SKM-1 treated with dmso at 0.1 percent for 144 hours (cell line): ENCODE measurements at regions not wholly inside any gene's neighbourhood (a gene's known extent, or its start where the extent isn't known, plus 50 kb on each side); places are given as distances from the start of the nearest gene placed in this dataset.
"Not testable (repeated sequence)": the region's sequence is repeated elsewhere in the genome, so short reads cannot be mapped to it uniquely, and the experiment has no call there.

Source experiments
- DNase-seq: peaks from one replicate; lab custom pipeline; 2025; ENCODE audit not compliant: unreplicated experiment; lab: John Stamatoyannopoulos, UW

DNA sequence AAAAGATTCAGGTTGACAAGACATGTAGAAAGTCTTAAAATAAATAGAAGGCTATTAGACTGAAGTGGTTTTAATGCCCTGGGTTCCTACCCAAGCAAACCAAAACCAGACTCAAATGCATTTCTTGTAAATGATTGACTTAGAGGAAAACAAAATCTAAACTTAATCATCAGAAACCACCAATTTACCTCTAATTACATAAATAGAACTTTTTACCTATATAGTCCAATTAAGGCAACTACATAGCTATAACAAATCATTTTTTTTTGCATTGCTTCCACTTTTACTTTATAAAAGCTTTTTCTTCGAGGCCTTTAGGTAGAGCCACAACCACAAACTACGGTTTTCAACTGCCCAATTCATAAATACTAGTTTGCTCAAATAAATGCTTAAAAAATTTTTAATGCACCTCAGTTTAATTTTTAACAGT is 231.3 kb upstream of the ARHGEF26 start:
- no peak for DNase-seq

DNA sequence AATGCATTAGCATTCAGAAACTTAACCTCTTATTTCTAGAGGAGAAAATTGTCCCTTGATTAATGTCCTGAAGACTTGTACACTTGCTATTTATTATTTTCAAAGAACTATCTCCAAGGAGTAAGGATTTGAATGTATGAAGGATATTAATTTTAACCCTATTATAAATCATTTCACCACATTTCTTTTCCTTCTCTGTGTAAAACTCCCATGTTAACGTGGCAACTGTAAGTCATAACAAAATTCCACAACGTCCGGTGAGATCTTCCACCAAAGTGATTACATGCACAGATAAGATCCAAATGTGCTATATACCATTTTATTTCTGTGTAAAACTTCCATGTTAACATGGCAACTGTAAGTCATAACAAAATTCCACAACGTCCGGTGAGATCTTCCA is 229.1 kb upstream of the ARHGEF26 start:
- no peak for DNase-seq

DNA sequence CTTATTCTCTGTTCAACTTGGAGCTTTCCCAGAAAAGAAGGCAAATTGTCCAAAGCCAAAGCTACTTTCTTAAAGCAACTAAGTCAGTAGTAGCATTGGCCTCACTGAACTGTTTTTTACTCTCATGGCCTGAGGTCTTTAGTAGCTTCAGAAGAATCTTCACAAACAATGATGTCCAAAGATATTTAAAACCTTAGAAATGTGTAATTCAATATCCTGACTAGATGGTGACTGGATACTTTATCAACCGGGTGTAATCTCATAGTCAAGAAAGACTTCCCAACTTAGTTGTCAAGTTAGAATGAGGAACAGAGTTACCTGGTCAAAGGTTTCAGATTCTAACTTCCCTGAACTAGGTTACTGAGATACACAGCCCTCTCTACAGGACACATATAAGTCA is 226.3 kb upstream of the ARHGEF26 start:
- DNase-seq = no peak

DNA sequence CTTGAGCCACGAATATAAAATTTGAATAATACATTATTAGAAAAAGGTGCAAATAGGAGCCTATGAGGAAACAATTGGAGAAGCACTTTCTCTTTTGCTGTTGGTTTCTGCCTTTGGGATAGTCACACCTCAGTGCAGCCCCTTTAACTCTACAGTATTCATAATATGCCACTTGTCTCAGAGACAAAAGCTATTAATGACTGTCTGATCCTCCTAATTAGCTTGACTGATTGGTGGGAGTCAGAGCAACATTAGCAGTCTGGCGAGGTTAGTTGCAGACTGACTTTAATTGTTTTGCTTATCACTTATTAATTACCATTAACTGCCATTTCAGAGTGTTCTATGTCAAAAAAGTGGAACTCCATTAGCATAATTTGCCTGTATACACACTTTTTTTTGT is 225.0 kb upstream of the ARHGEF26 start:
- DNase-seq = no peak

DNA sequence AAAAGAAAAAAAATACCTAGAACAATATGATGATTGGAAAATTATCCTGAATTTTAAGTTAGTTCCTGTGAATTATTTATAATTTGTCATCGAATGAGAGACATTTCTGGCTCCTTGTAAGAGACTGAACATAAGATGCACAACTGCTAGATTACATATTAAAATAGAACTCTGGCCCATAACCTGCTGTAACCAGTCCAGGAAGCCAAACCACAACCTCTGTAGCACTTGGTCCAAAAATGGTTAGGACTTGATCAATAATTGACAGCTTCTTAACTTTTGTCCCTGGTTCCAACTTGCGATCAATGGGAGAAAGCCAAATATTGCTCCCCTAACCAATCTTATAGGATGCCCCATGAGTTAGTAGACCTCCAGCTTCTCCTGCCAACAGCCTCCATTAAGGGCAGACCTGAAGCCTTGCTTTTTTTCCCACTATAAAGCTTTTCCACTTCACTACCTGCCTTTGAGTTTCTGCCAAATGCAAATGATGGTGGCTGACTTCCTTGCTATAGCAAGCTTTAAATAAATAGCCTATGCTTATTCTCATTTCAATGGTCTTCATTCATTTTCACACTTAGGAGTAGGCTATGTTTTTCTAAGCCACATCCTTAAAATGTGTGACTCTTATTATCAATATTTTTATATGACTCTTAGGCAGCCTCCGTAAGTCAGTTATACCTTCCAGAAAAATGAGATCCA is 224.0 kb upstream of the ARHGEF26 start:
- no peak for DNase-seq

DNA sequence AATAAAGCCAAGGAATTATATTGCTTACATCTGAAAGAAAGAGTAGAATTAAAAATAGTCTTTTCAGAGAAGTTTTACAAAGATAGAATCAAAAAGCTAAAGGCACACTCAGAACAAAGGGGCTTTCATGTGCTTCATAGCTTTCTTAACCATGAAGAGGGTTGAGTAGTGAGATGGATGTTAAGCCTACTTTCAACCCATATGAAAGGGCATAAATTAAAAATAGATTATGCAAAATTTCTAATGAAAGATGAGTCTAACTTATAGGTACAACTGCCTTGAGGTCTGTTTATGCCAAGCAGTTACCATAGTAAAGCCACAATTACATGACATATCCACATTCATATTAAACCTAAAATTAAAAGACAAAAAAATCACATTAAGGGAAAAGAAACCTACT is 223.3 kb upstream of the ARHGEF26 start:
- no peak for DNase-seq

DNA sequence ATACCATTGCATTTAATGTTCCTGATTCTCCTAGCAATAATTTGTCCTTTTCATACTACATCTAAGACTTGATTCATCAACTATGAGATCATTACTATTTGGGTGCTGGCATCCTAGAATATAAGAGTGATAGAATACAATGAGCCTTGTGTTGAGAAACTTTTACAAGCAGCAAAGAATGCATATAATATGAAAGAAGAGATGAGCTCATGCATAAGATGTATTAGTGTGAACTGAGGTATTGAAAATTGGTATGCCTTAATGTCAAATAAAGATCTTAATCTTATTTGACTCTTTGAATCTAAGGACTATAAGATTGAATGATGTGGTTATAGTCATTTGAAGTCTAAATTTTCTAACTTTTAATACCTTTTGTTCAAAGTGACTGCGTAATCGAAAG is 220.0 kb upstream of the ARHGEF26 start:
- DNase-seq = no peak

DNA sequence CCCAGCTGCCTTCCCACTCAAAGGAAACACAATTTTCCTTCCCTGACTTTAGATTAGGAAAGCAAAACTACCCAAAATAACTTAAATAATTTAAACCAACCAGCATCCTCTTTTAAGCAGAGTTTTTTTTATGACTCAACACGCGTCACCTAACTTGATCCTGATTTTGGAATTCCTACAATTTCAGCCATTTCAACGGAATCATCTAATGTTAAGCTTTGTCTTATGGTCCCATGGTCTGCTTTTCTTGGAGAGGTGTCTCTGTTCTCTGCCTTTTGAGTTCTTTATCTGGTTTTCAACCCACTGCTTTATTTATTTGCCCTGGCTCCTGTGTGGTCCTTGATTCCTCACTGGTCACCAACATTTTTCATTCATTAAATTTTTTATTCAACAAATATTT is 219.2 kb upstream of the ARHGEF26 start:
- no peak for DNase-seq

DNA sequence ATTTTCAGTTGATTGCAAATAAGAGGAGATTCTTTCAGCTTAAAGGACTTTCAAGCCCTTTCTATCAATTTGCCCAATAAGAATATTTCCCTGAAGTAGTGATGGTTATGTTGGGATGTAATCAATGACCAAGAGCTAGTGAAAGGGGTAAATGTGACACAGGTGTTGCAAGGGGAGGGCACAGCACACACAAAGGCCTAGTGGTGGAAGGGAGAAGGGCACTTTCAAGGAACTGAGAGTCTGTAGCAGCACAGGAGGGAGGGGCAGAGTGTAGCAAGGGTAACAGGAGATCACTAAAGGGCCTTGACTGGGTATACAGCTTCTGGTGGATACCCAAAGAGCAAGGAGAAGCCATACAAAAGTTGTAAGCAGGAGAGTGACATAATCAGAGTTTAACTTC is 217.8 kb upstream of the ARHGEF26 start:
- DNase-seq = no peak

DNA sequence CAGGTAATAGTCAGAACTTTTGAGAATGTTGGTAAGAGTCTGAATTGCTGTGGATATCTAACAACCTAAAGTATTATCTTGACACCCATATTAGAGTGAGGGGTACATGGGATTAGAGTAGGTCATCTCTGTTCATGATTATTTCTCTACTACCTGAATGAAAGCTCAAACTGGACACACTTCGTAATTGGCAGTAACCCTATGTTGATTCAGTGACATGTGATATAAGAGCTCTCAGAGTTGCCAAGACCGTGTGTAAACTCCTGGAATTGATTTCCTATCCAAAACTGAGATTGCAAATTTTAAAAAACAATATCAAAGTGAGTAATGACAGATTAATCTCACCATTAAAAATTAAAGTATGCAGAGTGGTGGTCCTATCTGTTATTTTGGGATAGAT is 214.8 kb upstream of the ARHGEF26 start:
- no peak for DNase-seq

DNA sequence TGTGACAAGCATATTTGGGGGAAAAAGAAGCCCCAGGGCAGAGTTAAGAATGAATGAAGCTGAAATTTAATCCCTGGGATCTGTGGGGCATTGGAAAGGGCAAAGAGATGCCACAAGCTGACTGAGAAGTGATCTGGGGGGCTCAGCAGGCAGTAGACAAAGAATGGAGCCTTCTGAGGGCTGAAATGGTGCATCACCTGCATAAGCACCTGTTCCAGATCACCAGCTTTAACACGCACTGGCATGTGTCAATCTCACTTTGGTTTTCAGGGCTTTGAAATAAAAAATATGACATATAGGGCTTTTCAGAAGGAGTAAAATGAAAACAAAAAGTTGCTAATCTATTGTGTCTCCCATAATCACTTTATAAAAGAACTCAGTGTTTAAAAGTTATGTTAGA is 210.8 kb upstream of the ARHGEF26 start:
- no peak for DNase-seq

DNA sequence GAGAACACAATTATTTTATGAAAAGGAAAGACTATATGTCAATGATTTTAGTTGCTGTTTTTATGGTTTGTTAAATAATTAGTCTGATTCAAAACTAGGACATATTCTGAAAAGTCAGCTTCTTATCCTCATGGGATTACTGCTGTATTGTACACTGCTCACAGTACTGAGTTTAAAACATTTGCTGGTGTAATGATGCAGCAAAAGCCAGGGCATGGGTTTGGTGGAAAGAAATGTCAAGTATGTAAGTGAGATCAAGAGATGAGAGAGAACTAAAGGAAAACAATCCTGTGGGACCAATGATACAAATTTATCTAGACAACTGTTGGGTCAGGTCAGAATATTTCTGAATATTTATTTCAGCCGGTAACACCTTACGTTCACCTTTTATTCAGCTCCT is 210.1 kb upstream of the ARHGEF26 start:
- no peak for DNase-seq

DNA sequence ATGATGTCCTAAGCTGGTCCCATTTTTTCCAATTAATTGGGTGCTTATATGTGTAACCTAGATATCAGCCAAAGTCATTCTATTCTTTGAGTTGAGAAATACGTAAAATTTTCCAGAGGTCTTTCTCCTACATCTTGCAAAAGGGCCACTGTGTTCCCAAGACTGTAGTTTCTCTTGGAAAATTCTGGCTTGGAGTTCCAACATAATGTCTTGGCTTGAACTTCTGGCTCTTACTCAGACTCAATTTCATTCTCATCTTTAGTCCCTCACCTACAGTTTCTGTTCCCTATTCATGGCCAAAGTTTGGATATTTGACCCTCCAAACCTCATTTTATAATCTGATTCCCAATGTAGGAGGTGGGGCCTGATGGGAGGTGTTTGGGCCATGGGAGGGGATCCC is 201.4 kb upstream of the ARHGEF26 start:
- no peak for DNase-seq

DNA sequence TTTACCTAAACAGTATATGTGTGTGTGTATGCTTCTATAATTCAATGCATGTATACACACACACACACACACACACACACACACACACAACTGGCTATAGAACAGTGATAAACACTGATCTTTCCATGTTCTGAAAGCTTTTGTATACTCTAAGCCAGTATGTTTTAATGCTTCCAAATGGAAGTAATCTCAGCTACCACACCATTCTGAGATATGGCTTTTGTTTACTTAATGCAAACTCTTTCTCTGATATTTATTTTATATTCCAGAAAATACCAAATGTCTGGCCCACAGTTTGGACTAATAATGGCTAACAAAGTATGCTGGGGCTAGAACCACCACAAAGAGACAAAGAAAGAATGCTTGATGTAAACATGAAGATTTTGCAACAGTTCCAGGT is 199.4 kb upstream of the ARHGEF26 start:
- no peak for DNase-seq

DNA sequence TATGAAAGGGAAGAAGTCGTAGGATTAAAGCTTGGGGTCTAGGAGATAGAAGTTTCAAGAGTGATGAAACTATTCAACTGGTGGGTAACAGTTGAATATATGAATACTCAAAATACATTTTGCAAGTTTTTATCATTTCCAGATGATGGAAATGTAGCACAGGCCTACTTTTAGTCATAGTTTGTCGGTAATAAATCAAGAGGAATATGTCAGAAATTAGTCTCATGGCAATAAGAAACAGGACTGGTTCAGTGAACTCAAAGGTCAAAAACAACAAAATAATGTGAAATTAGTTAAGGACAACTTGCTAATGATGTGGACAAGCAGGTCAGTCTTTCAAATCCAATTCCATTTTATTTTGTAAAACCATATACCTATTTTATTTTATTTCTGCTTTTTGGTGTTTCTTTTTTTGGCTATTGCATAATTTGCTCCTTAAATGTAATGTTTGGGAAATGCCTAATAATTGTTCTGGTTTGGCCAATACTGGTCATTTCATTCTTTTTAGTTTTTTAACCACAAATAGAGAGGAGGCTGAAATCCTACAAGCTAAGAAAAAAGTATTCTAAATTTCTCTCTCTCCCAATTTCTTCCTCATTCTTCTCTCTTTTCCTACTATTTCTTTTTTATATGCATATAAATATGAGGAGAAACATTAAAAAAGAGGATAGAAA is 195.2 kb upstream of the ARHGEF26 start:
- DNase-seq = no peak

DNA sequence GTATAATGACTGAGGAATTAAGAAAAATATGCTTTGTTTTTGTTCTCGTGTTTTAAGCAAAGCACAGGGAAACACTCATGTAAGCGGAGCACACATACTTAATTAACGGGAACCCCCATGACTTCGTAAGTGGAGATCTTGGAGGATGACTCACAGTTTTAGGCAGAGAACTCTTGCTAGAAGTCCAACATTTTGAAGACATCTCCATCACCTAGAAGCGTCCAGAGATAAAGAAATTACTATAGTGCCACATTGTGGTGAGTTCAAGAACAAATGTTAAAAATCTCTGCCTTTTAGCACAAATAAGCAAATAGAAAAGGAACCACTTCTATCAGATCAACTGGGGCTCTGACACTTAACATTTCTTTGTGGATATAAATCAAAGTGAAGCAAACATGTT is 194.1 kb upstream of the ARHGEF26 start:
- DNase-seq = no peak

DNA sequence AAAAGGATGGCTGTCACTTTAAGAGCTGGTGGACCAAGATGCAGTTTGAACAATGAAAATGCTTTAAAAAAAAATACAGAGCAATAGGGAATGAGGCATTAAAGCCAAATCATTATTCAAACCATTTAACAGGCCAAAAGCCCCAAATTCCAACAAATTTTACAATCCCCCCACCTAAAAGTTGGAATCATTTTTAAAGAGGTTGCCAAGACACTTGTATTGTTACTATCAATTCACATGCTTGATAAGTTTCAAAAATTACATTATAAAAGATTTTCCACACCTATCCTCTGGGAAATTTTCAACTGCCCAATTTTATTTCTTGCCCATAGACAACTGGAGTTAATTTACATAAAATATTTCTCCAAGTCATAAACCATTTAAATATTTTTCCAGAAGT is 192.3 kb upstream of the ARHGEF26 start:
- DNase-seq = no peak

DNA sequence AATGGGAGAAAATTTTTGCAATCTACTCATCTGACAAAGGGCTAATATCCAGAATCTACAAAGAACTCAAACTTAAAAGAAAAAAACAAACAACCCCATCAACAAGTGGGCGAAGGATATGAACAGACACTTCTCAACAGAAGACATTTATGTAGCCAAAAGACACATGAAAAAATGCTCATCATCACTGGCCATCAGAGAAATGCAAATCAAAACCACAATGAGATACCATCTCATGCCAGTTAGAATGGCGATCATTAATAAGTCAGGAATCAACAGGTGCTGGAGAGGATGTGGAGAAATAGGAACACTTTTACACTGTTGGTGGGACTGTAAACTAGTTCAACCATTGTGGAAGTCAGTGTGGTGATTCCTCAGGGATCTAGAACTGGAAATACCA is 187.7 kb upstream of the ARHGEF26 start:
- not testable (repeated sequence) for DNase-seq

DNA sequence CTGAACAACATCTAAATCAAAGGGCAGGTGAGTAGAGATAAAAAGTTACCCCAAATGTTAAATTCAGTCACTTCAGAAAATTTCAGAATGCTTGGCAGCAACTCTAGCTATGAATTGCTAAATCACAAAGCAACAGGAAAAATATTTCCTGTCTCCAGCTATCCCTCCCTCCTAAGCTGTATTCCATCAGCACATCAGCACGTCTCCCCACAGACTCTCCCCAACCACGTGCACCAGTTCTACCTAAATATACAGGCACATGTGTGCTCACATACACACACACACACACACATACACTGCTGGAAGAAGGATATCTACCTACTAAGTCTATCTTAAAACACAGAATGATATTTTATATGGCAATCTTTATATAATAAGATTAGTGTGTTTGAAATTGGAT is 177.1 kb upstream of the ARHGEF26 start:
- DNase-seq = no peak

DNA sequence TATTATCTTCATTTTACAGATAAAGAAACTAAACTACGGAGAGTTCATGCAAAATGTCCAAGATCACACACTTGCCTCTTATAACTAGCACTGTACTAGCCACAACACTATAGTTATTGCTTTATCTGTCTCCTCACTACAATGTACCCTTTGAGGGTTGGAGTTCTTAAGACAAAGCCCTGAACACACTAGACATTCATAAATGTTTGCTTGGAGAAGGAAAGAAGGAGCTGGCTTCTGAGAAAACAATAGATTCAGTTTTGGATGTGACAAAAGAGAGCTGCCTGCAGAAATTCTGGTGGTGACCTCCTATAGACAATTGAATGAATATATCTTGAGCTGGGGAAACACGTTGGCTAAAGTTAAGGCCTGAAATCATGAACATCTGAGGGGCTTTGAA is 169.9 kb upstream of the ARHGEF26 start:
- DNase-seq = no peak

DNA sequence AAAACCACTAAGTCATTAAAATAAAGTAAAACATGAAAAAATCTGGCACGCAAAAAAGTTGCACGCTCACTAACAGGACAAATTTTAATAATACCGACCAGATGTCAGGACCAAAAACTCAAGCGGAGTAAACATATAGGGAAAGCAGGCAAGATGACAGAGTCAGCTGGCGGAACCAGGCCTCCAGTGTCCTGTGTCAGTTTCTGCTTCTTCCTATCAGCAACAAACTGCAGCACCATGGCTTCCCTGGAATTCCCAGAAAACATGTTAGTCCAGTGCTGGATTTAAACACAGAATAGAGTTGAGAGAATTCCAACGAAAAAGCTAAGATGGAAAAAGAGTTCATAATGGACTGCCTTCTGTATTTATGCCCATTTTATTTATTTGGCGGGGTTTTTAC is 169.1 kb upstream of the ARHGEF26 start:
- no peak for DNase-seq

DNA sequence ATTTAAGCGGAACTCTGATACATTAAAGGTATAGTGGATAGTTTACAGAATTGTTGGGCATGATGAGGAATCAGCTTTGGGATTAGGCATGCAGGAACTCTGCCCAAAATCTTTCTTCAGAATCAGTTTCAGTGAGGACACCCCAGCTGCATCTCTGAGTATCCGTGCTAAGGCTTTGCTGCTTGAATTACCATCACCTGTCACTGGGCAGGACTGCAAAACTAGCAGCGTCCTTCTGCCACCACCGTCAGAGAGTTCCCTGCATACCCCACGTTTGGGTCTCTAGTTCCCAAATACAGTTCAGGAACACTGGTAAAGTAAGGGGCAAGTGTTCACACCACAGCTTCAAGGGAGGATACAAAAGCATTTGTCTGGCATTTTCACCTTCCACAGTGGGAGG is 164.6 kb upstream of the ARHGEF26 start:
- no peak for DNase-seq

DNA sequence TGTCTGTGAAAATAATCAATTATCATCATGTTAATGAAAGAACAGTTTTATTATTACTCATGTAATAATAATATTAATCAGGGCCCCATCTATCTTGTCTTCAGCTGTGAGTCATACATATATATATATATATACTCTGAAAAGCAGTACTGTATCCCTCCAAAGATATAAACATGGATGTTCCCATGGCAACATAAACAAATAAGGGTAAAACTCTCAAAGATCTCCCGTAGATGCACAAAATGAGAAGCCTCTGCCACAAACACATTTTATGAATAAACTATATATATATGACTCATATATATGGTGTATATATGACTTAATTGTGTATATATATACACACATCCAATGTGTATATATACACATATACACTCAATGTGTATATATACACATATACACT is 163.8 kb upstream of the ARHGEF26 start:
- DNase-seq = no peak
